Activated CD8-positive, alpha-beta T cell treated with anti-CD3 and anti-CD28 coated beads for 36 hours (primary cell): ENCODE measurements at regions not wholly inside any gene's neighbourhood (a gene's known extent, or its start where the extent isn't known, plus 50 kb on each side); places are given as distances from the start of the nearest gene placed in this dataset.
"Not testable (repeated sequence)": the region's sequence is repeated elsewhere in the genome, so short reads cannot be mapped to it uniquely, and the experiment has no call there.

ENCODE experiments used
- ATAC-seq: fragments of 200-7000 bp; cut with Tn5 transposase; one replicate; pipeline ENCODE4 v1.10.0; 2021; ENCODE audit warnings: mild to moderate bottlenecking, moderate library complexity
- CTCF ChIA-PET: fragments of 350-600 bp; sonication (Branson Sonifier 250); formaldehyde crosslinking; loops from one replicate; lab custom pipeline; 2021; ENCODE audit warnings: antibody characterized with exemption; lab: Charles Lee
- POLR2A ChIA-PET: fragments of 350-600 bp; sonication (Branson Sonifier 250); formaldehyde crosslinking; loops from one replicate; lab custom pipeline; 2021; ENCODE audit warnings: antibody characterized with exemption; lab: Charles Lee
- DNase-seq: peaks from one replicate; pipeline ENCODE4 v3.0.0-alpha.2; 2020
- H3K27ac Mint-ChIP-seq: one replicate; pipeline ENCODE4 v1.8.0; 2021; ENCODE audit warnings: mild to moderate bottlenecking, mixed read lengths
- H3K27me3 Mint-ChIP-seq: one replicate; pipeline ENCODE4 v1.8.0; 2021; ENCODE audit warnings: mixed read lengths
- H3K36me3 Mint-ChIP-seq: one replicate; pipeline ENCODE4 v1.8.0; 2021; ENCODE audit warnings: low read depth, mixed read lengths
- H3K4me1 Mint-ChIP-seq: one replicate; pipeline ENCODE4 v1.8.0; 2021; ENCODE audit warnings: low read depth, mixed read lengths
- H3K4me3 Mint-ChIP-seq: one replicate; pipeline ENCODE4 v1.8.0; 2021; ENCODE audit warnings: mild to moderate bottlenecking, moderate library complexity, mixed read lengths
- H3K9me3 Mint-ChIP-seq: one replicate; pipeline ENCODE4 v1.8.0; 2021; ENCODE audit warnings: mixed read lengths
- CTCF ChIP-seq: fragments of 200-600 bp; IDR thresholded peaks from one replicate; pipeline ENCODE4 v1.8.0; 2022; ENCODE audit warnings: antibody characterized with exemption, mild to moderate bottlenecking
- intact Hi-C: fragments of 100-400 bp; cut with micrococcal nuclease; formaldehyde crosslinking; loops from one replicate; pipeline ENCODE4 v1.10.0; 2022

GRCh38 chr1:56254130-56254529 is 325.2 kb downstream of the PLPP3 start:
- Mint-ChIP-seq H3K9me3 (no peaks in the 10 kb centered on the region), H3K4me3 (no peak overlapping the region), H3K36me3 (no peaks in the 10 kb centered on the region), H3K27ac (no peak overlapping the region), H3K27me3 (no peaks in the 10 kb centered on the region), H3K4me1 (no peaks in the 10 kb centered on the region)
- ChIA-PET POLR2A (no interaction called here), CTCF (interaction anchor here (1.3 kb wide), 1 partner anchor 25 kb away, joined by 3 read pairs; no protein-coding TSS in a partner anchor)
- intact Hi-C loops: no loop called here
- DNase-seq: no peak
- no peak for TF ChIP-seq CTCF
- no peak for ATAC-seq

GRCh38 chr1:56250809-56251208 is 328.6 kb downstream of the PLPP3 start:
- no peaks in the 10 kb centered on the region for H3K4me1 Mint-ChIP-seq
- DNase-seq (no peak), ATAC-seq (no peak)
- no peaks in the 10 kb centered on the region for H3K9me3 Mint-ChIP-seq
- no peak for TF ChIP-seq CTCF
- H3K4me3 Mint-ChIP-seq: no peak overlapping the region
- H3K36me3 Mint-ChIP-seq: no peaks in the 10 kb centered on the region
- intact Hi-C loops: no loop called here
- H3K27ac Mint-ChIP-seq: no peak overlapping the region
- CTCF ChIA-PET: no interaction called here
- H3K27me3 Mint-ChIP-seq: peaks cover 3% of the 10 kb centered on the region
- POLR2A ChIA-PET: no interaction called here

- Mint-ChIP-seq H3K27ac (no peak overlapping the region), H3K27me3 (peaks cover 3% of the 10 kb centered on the region), H3K4me1 (no peaks in the 10 kb centered on the region), H3K4me3 (no peak overlapping the region), H3K36me3 (no peaks in the 10 kb centered on the region), H3K9me3 (no peaks in the 10 kb centered on the region)
- ATAC-seq (no peak), DNase-seq (no peak)
- CTCF ChIA-PET: no interaction called here
- intact Hi-C loops: no loop called here
- POLR2A ChIA-PET: no interaction called here
- TF ChIP-seq CTCF: no peak
Observed at GRCh38 chr1:56249234-56249633, 330.1 kb downstream of the PLPP3 start.

GRCh38 chr1:56248138-56248537 is 331.2 kb downstream of the PLPP3 start:
- ChIA-PET CTCF (no interaction called here), POLR2A (no interaction called here)
- Mint-ChIP-seq H3K4me1 (no peaks in the 10 kb centered on the region), H3K4me3 (no peak overlapping the region), H3K27me3 (peaks cover 3% of the 10 kb centered on the region), H3K27ac (no peak overlapping the region), H3K9me3 (no peaks in the 10 kb centered on the region), H3K36me3 (no peaks in the 10 kb centered on the region)
- intact Hi-C loops: no loop called here
- TF ChIP-seq CTCF: no peak
- no peak for ATAC-seq
- no peak for DNase-seq

- H3K9me3 Mint-ChIP-seq, H3K4me3 Mint-ChIP-seq, H3K4me1 Mint-ChIP-seq, POLR2A ChIA-PET, ATAC-seq, H3K36me3 Mint-ChIP-seq, intact Hi-C loops, H3K27ac Mint-ChIP-seq, H3K27me3 Mint-ChIP-seq, CTCF ChIA-PET, DNase-seq: not testable (repeated sequence)
Observed at GRCh38 chr1:56246726-56247125, 332.6 kb downstream of the PLPP3 start.

GRCh38 chr1:56240400-56240799 is 339.0 kb downstream of the PLPP3 start:
- no peak overlapping the region for H3K4me3 Mint-ChIP-seq
- ChIA-PET CTCF (no interaction called here), POLR2A (no interaction called here)
- no peaks in the 10 kb centered on the region for H3K36me3 Mint-ChIP-seq
- intact Hi-C loops: no loop called here
- TF ChIP-seq CTCF: no peak
- DNase-seq (no peak), ATAC-seq (no peak)
- peaks cover 7% of the 10 kb centered on the region for H3K9me3 Mint-ChIP-seq
- no peaks in the 10 kb centered on the region for H3K4me1 Mint-ChIP-seq
- no peak overlapping the region for H3K27ac Mint-ChIP-seq
- no peaks in the 10 kb centered on the region for H3K27me3 Mint-ChIP-seq
